ENCODE measurements at regions not wholly inside any gene's neighbourhood (a gene's known extent, or its start where the extent isn't known, plus 50 kb on each side); places are given as distances from the start of the nearest gene placed in this dataset.

DNA sequence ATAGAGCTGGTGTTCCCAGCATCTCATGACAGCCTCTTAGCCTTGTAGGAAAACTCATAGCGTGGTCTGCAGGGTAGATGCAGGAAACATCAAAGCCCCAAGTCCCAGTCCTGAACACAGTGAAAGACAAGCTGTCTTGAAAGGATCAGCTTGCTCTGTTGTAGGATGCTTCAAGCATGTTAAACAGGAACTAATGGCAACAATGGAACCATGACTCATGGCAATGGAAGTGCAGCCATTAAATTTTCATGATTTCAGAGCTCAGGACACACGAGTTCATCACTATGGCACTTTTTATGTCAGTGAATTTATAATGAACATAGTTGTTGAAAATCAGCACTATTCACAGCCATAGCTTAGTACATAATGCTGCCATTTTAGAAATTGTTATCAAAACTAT, 367.7 kb downstream of the KIF16B start:
- no peak for TF ChIP-seq YY1 (IDR thresholded peaks at IDR 0.05; ENCODE audit: low read depth)
- TF ChIP-seq TAF1 (IDR thresholded peaks at IDR 0.05; ENCODE audit: low read depth): no peak
- TF ChIP-seq TEAD4 (IDR thresholded peaks at IDR 0.05): no peak
- TF ChIP-seq ZBTB7A (IDR thresholded peaks at IDR 0.05; ENCODE audit: low read depth): no peak
- TF ChIP-seq USF1 (IDR thresholded peaks at IDR 0.05): no peak

GRCh38 chr20:16203096-16203495, 370.2 kb downstream of the KIF16B start:
- TF ChIP-seq CREB1 (IDR thresholded peaks at IDR 0.05; ENCODE audit: low read depth): no peak

DNA sequence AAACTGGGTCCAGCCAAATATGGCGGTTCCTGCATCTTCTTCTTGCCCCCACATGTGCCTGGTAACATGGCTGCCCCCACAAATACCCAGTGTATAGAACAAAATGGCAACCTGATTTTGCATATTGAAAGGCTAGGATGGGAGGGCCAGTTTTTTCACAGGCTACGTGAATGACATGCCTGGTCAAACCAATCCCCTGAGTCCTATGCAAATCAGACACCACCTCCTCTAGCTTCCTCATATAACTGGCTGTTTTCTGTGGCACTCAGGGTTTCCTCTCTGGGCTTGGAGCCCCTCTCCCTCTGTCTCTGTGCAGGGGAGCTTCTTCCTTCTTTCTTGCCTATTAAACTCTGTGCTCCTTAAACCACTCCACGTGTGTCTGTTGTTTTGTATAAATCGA, 372.1 kb downstream of the KIF16B start:
- no peak for TF ChIP-seq CEBPB (IDR thresholded peaks at IDR 0.05)
- TF ChIP-seq FOXM1 (IDR thresholded peaks at IDR 0.05; ENCODE audit: borderline replicate concordance, low read depth): no peak
- no peak for TF ChIP-seq TAF1 (IDR thresholded peaks at IDR 0.05; ENCODE audit: low read depth)
- TF ChIP-seq USF1 (IDR thresholded peaks at IDR 0.05): no peak

GRCh38 chr20:16197696-16198095, 375.6 kb downstream of the KIF16B start:
- TF ChIP-seq ZBTB7A (IDR thresholded peaks at IDR 0.05; ENCODE audit: low read depth): no peak
- no peak for TF ChIP-seq TAF1 (IDR thresholded peaks at IDR 0.05; ENCODE audit: low read depth)
- TF ChIP-seq TEAD4 (IDR thresholded peaks at IDR 0.05): no peak
- no peak for TF ChIP-seq FOXM1 (IDR thresholded peaks at IDR 0.05; ENCODE audit: borderline replicate concordance, low read depth)
- no peak for TF ChIP-seq RAD21 (IDR thresholded peaks at IDR 0.05; ENCODE audit: low read depth)
- TF ChIP-seq, protein P1, sequence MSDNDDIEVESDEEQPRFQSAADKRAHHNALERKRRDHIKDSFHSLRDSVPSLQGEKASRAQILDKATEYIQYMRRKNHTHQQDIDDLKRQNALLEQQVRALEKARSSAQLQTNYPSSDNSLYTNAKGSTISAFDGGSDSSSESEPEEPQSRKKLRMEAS (IDR thresholded peaks at IDR 0.05): no peak

DNA sequence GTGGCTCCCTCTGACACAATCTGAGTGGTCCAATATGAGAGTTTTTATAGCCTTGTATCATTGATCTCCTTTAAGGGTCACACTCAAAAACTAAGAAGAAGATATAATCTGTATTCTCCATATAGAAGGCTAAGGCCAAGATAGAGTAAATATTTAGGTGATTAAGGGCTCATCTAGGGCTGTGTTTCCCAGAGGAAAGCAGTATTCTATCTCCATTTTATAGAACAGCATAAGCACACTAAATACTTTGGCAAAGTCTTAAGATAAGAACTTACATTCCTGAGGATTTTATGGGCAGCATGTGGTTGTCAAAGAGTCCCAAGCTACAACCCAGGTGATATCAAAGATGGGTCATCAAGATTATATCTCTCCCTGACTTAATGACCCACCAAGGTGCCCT, 377.6 kb downstream of the KIF16B start:
- TF ChIP-seq EGR1 (IDR thresholded peaks at IDR 0.05): no peak
- no peak for TF ChIP-seq FOXM1 (IDR thresholded peaks at IDR 0.05; ENCODE audit: borderline replicate concordance, low read depth)
- no peak for TF ChIP-seq RAD21 (IDR thresholded peaks at IDR 0.05; ENCODE audit: low read depth)
- TF ChIP-seq CEBPB (IDR thresholded peaks at IDR 0.05): no peak
- no peak for TF ChIP-seq YY1 (IDR thresholded peaks at IDR 0.05; ENCODE audit: low read depth)
- TF ChIP-seq USF1 (IDR thresholded peaks at IDR 0.05): no peak
- TF ChIP-seq, protein P1 (IDR thresholded peaks at IDR 0.05): no peak
- TF ChIP-seq, protein P2, sequence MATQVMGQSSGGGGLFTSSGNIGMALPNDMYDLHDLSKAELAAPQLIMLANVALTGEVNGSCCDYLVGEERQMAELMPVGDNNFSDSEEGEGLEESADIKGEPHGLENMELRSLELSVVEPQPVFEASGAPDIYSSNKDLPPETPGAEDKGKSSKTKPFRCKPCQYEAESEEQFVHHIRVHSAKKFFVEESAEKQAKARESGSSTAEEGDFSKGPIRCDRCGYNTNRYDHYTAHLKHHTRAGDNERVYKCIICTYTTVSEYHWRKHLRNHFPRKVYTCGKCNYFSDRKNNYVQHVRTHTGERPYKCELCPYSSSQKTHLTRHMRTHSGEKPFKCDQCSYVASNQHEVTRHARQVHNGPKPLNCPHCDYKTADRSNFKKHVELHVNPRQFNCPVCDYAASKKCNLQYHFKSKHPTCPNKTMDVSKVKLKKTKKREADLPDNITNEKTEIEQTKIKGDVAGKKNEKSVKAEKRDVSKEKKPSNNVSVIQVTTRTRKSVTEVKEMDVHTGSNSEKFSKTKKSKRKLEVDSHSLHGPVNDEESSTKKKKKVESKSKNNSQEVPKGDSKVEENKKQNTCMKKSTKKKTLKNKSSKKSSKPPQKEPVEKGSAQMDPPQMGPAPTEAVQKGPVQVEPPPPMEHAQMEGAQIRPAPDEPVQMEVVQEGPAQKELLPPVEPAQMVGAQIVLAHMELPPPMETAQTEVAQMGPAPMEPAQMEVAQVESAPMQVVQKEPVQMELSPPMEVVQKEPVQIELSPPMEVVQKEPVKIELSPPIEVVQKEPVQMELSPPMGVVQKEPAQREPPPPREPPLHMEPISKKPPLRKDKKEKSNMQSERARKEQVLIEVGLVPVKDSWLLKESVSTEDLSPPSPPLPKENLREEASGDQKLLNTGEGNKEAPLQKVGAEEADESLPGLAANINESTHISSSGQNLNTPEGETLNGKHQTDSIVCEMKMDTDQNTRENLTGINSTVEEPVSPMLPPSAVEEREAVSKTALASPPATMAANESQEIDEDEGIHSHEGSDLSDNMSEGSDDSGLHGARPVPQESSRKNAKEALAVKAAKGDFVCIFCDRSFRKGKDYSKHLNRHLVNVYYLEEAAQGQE (IDR thresholded peaks at IDR 0.05; ENCODE audit: low read depth): no peak
- no peak for TF ChIP-seq CREB1 (IDR thresholded peaks at IDR 0.05; ENCODE audit: low read depth)
- no peak for TF ChIP-seq NFIC (IDR thresholded peaks at IDR 0.05)
- no peak for TF ChIP-seq TAF1 (IDR thresholded peaks at IDR 0.05; ENCODE audit: low read depth)
- no peak for TF ChIP-seq ZBTB7A (IDR thresholded peaks at IDR 0.05; ENCODE audit: low read depth)
- no peak for TF ChIP-seq EP300 (IDR thresholded peaks at IDR 0.05; ENCODE audit: borderline replicate concordance)
- no peak for TF ChIP-seq TCF12 (IDR thresholded peaks at IDR 0.05; ENCODE audit: low read depth)
- TF ChIP-seq TEAD4 (IDR thresholded peaks at IDR 0.05): no peak

- TF ChIP-seq YY1 (IDR thresholded peaks at IDR 0.05; ENCODE audit: low read depth): no peak
- TF ChIP-seq RAD21 (IDR thresholded peaks at IDR 0.05; ENCODE audit: low read depth): no peak
- no peak for TF ChIP-seq NFIC (IDR thresholded peaks at IDR 0.05)
- TF ChIP-seq TCF12 (IDR thresholded peaks at IDR 0.05; ENCODE audit: low read depth): no peak
- no peak for TF ChIP-seq ZBTB7A (IDR thresholded peaks at IDR 0.05; ENCODE audit: low read depth)
- TF ChIP-seq EGR1 (IDR thresholded peaks at IDR 0.05): no peak
- TF ChIP-seq CREB1 (IDR thresholded peaks at IDR 0.05; ENCODE audit: low read depth): no peak
- no peak for TF ChIP-seq TEAD4 (IDR thresholded peaks at IDR 0.05)
- no peak for TF ChIP-seq FOXM1 (IDR thresholded peaks at IDR 0.05; ENCODE audit: borderline replicate concordance, low read depth)
- no peak for TF ChIP-seq EP300 (IDR thresholded peaks at IDR 0.05; ENCODE audit: borderline replicate concordance)
- TF ChIP-seq, protein P2 (IDR thresholded peaks at IDR 0.05; ENCODE audit: low read depth): no peak
Observed at GRCh38 chr20:16194617-16195360, 378.5 kb downstream of the KIF16B start.
